ENCODE measurements at regions not wholly inside any gene's neighbourhood (a gene's known extent, or its start where the extent isn't known, plus 50 kb on each side); places are given as distances from the start of the nearest gene placed in this dataset.
"Not testable (repeated sequence)": the region's sequence is repeated elsewhere in the genome, so short reads cannot be mapped to it uniquely, and the experiment has no call there.

DNA sequence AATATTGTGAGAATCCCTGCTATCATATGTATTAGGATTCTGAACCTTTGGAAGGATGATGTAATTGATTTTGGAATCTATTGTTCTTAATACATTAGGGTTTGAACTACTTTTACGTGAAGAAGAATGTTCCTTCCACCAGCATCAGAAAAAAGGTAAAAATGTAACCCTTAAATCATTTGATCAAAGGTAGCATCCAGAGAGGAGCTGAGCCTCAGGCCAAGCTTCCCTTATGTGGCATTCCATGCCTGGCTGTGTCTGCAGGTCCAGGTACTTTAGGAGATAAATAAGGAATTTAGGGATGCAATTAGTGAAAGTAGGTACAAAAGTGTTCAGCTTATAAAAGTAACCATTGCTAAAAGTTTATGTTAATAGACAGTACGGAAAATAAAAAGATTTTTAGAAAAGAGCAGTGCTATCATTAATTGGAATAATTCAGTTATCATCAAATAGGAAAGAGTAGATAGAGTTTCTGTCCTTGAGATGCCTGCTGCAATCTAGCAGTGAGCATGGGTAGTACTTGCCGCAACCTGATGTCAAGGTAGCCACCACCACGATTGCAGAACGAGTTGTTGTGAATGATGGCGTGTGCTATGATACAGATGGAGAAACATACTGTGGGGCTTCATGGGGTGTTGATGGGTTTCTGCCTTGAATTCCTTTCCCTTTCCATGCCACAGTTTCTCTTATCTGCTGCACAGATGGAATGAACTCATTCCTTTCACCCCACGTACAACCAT, 228.8 kb downstream of the GATA3 start:
- no peak for DNase-seq

- DNase-seq, result no peak
Measured at GRCh38 chr10:8283986-8284385, 229.5 kb downstream of the GATA3 start.

GRCh38 chr10:8285970-8286369, 231.5 kb downstream of the GATA3 start:
- DNase-seq, result not testable (repeated sequence)

GRCh38 chr10:8288600-8288999, 234.1 kb downstream of the GATA3 start:
- DNase-seq, result no peak

DNA sequence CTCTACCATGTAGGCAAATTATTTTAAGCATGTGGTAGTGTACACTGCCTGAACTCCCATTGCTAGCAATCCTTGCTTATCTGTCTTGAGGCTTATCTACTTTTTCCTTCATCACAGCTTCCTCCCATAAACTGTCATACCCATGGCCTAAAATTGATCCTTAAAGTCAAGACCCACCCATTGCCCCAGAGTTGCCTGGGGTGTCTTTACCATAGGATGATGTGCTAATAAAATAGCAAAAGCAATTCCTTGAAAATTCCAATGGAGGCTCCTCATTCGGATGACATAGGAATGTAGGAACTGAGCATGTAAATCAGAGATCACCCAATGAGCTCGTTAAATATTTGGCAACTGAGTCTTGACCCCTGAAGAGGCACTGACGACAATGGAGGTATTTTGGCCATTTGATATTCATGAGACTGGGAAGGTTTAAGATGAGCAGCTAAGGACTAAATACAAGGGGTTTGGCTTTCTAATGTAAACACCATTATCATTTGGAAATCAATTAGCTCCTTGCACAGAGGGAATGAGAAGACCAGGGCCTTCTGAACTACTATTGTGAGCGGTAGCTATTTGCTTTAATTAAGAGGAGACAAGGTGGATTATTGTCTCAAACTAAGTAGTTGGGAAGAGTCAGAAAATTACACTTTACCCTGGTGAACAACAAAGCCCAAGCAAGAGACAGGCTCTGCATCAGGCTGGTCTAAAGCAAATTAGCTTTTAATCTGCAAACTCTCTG, 234.9 kb downstream of the GATA3 start:
- DNase-seq, result no peak

DNA sequence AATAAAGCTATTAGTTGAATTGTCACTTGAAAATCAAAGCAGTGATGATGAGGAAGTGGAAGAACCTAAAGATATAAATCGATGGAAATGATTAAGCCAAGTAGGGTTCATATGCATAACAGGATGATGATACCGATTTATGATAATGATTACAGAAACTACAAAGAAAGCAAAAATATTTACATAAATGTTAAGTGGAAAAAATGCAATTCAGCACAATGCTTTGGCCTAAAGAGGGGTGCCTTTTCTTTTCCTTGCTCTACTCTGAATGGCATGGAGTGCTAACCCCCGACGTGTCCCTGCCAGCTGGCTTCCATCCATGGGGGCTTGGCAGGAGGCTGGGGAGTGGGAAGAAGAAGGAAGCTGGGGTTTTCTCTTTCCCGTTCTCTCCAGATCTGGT, 240.3 kb downstream of the GATA3 start:
- no peak for DNase-seq

GRCh38 chr10:8295311-8295710, 240.8 kb downstream of the GATA3 start:
- DNase-seq, result no peak

DNA sequence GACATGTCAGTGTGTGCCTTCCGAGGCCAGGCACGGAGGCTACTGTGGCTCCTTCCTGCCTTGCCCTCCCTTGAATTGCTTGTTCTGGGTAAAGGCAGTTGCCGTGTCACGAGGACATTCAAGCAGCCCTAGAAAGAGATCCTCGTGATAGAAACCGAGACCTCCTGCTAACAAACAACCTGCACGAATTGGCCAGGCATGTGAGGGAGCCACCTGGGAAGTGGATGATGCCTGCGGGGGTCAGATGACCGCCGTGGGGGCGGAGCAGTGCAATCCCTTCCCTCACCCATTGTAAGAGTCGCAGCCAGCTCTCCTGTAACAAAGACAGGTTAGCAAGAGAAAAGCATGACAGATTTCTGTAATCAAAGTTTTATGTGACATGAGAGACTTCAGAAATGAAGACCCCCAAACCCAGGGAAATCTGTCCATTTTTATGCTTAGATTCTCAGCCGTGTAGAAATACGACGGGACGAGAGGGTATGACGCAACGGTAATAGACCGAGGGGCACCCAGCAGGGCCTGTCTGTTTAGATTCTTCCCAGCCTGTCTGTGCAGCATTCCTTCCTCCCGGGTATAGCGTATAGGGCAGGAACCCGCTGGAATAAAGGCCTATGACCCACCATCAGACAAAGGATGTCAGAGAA, 241.7 kb downstream of the GATA3 start:
- DNase-seq, result no peak

DNA sequence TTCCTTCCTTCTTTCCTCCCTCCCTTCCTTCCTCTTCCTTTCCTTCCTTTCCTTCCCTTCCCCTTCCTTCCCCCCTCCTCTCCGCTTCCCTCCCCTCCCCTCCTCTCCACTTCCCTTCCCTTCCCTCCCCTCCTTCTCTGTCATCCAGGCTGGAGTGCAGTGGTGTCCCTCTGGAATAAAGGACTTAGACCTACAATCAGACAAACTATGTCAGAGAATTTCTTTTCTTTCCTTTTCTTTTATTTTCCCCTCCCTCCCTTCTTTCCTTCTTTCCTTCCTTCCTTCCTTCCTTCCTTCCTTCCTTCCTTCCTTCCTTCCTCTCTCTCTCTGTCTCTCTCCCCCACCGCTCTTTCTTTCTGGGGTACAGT, 242.2 kb downstream of the GATA3 start:
- no peak for DNase-seq

GRCh38 chr10:8297107-8297506, 242.6 kb downstream of the GATA3 start:
- DNase-seq, result no peak

- DNase-seq, result no peak
Measured at GRCh38 chr10:8297959-8298358, 243.5 kb downstream of the GATA3 start.

GRCh38 chr10:8298896-8299570, 244.5 kb downstream of the GATA3 start:
- DNase-seq, result no peak

DNA sequence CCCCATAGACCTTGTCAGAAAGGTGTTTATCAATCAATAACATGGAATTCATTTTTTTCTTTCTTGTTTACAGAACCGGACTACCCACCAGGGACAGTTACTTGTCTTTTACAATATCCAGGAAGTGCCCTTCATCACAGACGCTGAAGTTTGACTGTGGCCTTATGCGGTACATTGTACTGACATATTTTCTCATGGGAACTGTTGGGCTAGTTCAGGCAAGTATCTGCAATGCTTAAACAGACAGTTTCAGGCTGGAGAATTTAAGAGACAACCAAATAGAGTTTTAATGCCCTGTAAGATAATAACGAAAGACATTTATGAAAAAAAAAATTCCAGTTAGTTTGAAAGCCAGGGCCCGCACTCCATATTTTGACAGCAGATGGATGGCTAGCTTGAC, 246.4 kb downstream of the GATA3 start:
- DNase-seq, result no peak

DNA sequence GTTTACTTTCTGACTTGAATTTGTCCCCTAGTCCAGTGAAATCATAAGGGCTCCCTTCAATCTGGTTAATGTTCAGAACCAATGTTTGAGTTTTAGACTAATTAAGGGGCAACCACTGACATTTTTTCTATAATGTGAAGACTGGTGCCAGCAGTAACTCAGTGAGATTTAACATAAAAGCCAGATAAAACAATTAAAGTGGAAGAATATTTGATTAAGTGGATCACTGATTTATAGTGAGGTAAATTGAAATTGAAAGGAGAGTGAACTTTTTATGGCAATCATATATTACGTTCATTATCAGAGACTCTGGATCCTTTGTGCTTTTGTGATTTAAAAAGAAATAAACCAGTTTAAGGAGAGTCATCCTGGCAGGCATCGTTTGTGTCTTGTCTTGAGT, 246.8 kb downstream of the GATA3 start:
- no peak for DNase-seq

- DNase-seq, result no peak
Measured at GRCh38 chr10:8301831-8302230, 247.3 kb downstream of the GATA3 start.

DNA sequence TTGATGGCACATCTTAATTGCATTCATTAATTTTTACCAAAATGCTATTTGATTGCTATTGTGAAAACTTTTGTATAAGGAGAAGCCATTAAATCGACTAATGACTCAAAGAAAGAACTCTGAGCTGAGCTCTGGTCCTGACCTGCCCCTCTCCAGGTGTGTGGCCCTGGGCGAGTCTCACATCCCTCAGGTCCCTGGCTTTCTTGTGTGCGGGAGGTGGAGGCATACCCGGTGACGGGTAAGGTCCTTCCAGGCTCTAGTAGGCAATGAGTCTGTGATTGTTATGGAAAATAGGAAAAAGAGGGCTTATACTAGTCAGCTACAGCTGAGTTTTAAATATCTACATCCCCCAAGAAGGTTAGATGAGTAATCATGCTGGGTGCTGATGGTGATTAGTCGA, 248.1 kb downstream of the GATA3 start:
- no peak for DNase-seq

DNA sequence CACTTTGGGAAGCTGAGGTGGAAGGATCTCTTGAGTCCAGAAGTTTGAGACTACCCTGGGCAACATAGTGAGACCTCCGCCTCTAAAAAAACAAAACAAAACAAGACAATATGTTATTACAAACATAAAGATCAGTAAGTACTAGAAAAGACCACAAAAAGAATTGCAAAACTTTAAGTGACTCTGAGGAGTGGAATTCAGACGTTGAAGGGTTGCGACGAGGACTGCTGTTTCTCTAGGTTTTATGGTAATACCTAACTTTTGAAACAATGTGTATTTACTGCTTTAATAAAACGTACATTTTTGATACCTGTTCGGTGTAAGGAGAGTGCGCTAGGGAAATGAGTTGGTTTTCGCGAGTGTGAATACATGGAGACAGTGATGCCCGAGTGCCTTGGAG, 250.4 kb downstream of the GATA3 start:
- DNase-seq, result no peak

DNA sequence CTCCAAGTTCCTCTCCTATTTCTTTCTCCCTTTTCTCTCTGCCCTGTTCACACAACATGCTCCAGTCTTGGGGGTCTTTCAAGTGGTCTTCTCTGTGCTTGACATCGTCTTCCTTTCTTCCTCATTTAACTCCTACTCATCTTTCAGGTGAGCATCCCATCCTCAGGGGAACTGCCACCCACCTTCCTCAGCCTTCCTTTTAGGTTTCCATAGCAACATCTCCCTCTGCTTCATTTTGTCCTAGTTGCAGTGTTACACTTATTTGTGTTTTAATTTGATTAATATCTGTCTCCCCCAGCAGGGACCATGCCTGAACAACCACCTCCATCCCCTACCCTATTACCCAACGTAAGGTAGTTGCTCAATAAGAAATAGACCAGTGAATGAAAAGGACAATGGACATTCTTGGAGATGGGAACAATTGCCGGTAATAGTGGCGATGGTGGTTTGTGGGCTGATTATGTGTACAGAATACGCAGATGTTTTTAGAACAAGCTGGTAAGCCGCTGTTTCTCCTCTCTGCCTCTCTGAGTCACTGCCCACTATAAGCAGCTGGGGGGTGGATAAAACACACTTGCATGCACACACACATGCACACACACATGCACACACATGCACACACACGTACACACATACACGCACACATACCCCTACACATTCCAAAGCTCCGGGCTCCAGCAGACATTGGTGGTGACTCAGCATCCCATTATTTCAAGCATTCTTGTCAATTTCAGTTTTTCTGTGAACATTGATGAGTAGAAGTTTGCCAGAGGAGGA, 251.6 kb downstream of the GATA3 start:
- DNase-seq, result no peak

GRCh38 chr10:8306685-8307364, 252.3 kb downstream of the GATA3 start:
- no peak for DNase-seq

- DNase-seq, result no peak
Measured at GRCh38 chr10:8310930-8311329, 256.4 kb downstream of the GATA3 start.

DNA sequence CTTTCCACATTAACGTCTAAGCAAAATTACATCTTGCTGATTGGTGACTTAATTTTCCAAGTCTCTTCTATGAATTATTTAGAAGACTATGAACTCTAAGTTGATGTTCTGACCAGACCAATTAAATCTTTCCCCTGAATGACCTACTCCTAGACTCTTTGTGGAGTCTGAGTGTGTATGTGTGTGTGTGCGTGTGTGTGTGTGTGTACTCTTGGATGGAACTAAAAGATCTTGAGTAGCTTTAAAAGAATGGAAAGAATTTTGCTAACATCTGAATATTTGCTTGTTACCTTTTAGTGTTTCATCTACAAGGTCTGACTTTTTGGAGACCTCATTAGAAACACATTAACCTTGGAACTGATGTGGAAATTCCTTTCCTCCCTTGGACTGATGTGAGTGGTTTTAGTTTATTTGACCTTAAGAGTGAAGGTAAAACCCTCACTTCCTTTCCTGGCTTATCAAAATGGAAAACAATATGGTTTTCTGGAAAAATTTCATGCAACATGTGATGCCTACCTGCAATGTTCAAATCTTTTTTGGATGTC, 257.1 kb downstream of the GATA3 start:
- no peak for DNase-seq

- DNase-seq, result no peak
Measured at GRCh38 chr10:8312079-8312478, 257.6 kb downstream of the GATA3 start.
